Calu3 (cell line): ENCODE measurements at regions not wholly inside any gene's neighbourhood (a gene's known extent, or its start where the extent isn't known, plus 50 kb on each side); places are given as distances from the start of the nearest gene placed in this dataset.
"Not testable (repeated sequence)": the region's sequence is repeated elsewhere in the genome, so short reads cannot be mapped to it uniquely, and the experiment has no call there.

Experiments used
- BruUV-seq: library from RNA; stranded (reverse); fragments of 400-500 nt; replicated peaks from 2 replicates; lab custom pipeline; 2021; lab: Mats Ljungman, UMichigan
- CTCF ChIA-PET: fragments of 300-600 bp; sonication (Branson Sonifier 250); formaldehyde crosslinking; loops from one replicate; lab custom pipeline; 2022; ENCODE audit warnings: antibody characterized with exemption; lab: Charles Lee
- DNase-seq: peaks from one replicate; pipeline ENCODE4 v3.0.0; 2022
- H3K27ac Mint-ChIP-seq: one replicate; pipeline ENCODE4 v1.8.0; 2022; ENCODE audit warnings: mixed read lengths; ENCODE audit not compliant: unreplicated experiment
- H3K27me3 Mint-ChIP-seq: one replicate; pipeline ENCODE4 v1.8.0; 2022; ENCODE audit warnings: mixed read lengths; ENCODE audit not compliant: unreplicated experiment
- H3K36me3 Mint-ChIP-seq: one replicate; pipeline ENCODE4 v1.8.0; 2022; ENCODE audit warnings: mild to moderate bottlenecking, moderate library complexity, mixed read lengths; ENCODE audit not compliant: insufficient read depth, unreplicated experiment
- H3K4me1 Mint-ChIP-seq: one replicate; pipeline ENCODE4 v1.8.0; 2022; ENCODE audit warnings: mild to moderate bottlenecking, low read depth, mixed read lengths; ENCODE audit not compliant: unreplicated experiment
- H3K4me3 Mint-ChIP-seq: one replicate; pipeline ENCODE4 v1.8.0; 2022; ENCODE audit warnings: mild to moderate bottlenecking, low read depth, moderate library complexity, mixed read lengths; ENCODE audit not compliant: unreplicated experiment
- H3K9me3 Mint-ChIP-seq: one replicate; pipeline ENCODE4 v1.8.0; 2022; ENCODE audit warnings: low read depth, mixed read lengths; ENCODE audit not compliant: unreplicated experiment
- intact Hi-C: fragments of 100-400 bp; cut with micrococcal nuclease; formaldehyde crosslinking; loops from one replicate; pipeline ENCODE4 v1.10.0; 2022; ENCODE audit not compliant: unreplicated experiment
- TF ChIP-seq, protein P1 (sequence below): fragments of 200-600 bp; IDR thresholded peaks from one replicate; pipeline ENCODE4 v1.8.0; 2022; ENCODE audit warnings: antibody characterized with exemption; ENCODE audit not compliant: unreplicated experiment

DNA sequence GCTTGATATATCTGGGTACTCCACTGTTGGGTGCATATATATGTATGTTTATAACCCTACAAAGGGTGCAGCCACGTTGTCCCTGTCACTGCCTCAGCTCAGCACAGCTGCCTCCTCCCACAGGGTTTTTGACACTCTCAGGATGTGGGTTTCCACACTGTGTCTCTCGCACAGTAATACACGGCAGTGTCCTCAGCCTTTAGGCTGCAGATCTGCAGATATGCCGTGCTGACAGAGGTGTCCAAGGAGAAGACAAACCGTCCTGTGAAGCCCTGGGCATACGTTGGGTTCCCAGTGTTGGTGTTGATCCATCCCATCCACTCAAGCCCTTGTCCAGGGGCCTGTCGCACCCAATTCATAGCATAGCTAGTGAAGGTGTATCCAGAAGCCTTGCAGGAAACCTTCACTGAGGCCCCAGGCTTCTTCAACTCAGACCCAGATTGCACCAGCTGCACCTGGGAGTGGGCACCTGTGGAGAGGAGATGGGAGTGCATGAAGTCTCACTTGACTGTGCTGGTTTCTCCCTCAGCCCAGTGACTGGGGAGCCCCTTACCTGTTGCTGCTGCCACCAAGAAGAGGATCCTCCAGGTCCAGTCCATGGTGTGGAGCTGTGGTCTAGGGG, 498.7 kb downstream of the TMEM121 start:
- H3K4me1 Mint-ChIP-seq, result no peaks in the 10 kb centered on the region
- no peaks in the 10 kb centered on the region for H3K36me3 Mint-ChIP-seq
- DNase-seq, result no peak
- CTCF ChIA-PET, result no interaction called here
- intact Hi-C loops, result no loop called here
- H3K27ac Mint-ChIP-seq, result no peak overlapping the region
- H3K27me3 Mint-ChIP-seq, result peaks cover 68% of the 10 kb centered on the region
- H3K9me3 Mint-ChIP-seq, result peaks cover 5% of the 10 kb centered on the region
- no TSS peak for BruUV-seq
- no peak overlapping the region for H3K4me3 Mint-ChIP-seq
- TF ChIP-seq, protein P1, sequence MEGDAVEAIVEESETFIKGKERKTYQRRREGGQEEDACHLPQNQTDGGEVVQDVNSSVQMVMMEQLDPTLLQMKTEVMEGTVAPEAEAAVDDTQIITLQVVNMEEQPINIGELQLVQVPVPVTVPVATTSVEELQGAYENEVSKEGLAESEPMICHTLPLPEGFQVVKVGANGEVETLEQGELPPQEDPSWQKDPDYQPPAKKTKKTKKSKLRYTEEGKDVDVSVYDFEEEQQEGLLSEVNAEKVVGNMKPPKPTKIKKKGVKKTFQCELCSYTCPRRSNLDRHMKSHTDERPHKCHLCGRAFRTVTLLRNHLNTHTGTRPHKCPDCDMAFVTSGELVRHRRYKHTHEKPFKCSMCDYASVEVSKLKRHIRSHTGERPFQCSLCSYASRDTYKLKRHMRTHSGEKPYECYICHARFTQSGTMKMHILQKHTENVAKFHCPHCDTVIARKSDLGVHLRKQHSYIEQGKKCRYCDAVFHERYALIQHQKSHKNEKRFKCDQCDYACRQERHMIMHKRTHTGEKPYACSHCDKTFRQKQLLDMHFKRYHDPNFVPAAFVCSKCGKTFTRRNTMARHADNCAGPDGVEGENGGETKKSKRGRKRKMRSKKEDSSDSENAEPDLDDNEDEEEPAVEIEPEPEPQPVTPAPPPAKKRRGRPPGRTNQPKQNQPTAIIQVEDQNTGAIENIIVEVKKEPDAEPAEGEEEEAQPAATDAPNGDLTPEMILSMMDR, result no peak

DNA sequence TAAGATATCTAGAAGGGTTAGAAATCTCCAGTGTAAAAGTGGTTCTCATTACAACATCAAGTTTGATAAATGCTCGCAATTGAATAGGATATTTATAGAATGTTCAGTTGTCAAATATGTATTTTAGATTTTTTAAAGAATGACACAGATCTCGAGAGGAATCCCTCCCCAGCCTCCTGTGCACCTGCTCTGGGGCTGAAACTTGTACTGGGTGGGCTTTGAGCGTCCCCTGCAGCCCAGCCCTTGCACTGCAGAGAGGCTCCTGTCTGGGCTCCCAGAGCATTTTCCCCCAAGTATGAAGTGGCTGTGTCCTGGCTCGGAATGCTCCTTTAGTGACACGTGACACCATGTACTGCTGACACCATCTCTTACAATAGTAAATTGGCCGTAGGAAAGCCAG, 499.6 kb downstream of the TMEM121 start:
- no peak overlapping the region for H3K4me3 Mint-ChIP-seq
- TF ChIP-seq, protein P1, result no peak
- no TSS peak for BruUV-seq
- H3K4me1 Mint-ChIP-seq, result no peaks in the 10 kb centered on the region
- CTCF ChIA-PET, result no interaction called here
- peaks cover 70% of the 10 kb centered on the region for H3K27me3 Mint-ChIP-seq
- H3K9me3 Mint-ChIP-seq, result peaks cover 5% of the 10 kb centered on the region
- DNase-seq, result no peak
- H3K36me3 Mint-ChIP-seq, result no peaks in the 10 kb centered on the region
- no peak overlapping the region for H3K27ac Mint-ChIP-seq
- intact Hi-C loops, result no loop called here

DNA sequence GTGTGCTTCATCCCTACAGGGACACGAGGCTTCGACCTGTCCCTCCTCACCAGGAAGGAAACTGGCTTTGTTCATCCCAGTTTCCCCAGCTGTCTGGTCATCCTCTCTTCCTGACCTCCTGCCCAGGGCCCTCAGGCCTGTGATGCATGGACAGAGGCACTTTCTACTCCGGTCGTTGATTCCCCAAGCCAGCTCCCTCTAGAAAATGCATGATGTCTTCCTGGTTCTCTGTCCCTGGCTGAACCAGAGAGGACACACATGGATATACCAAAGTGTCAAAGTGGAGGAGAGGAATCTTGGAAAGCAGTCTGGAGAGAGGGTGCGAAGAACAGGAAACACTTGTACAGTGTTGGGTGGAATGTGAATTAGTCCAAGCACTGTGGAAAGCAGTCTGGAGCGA, 501.4 kb downstream of the TMEM121 start:
- H3K4me3 Mint-ChIP-seq, H3K4me1 Mint-ChIP-seq, H3K27ac Mint-ChIP-seq, H3K36me3 Mint-ChIP-seq, BruUV-seq, H3K9me3 Mint-ChIP-seq, intact Hi-C loops, CTCF ChIA-PET, DNase-seq: not testable (repeated sequence)
- peaks cover 77% of the 10 kb centered on the region for H3K27me3 Mint-ChIP-seq

GRCh38 chr14:106029959-106030358, 503.6 kb downstream of the TMEM121 start:
- DNase-seq, result no peak
- H3K4me3 Mint-ChIP-seq, result no peak overlapping the region
- CTCF ChIA-PET, result no interaction called here
- H3K27me3 Mint-ChIP-seq, result peaks cover 79% of the 10 kb centered on the region
- intact Hi-C loops, result no loop called here
- no peaks in the 10 kb centered on the region for H3K36me3 Mint-ChIP-seq
- no peaks in the 10 kb centered on the region for H3K9me3 Mint-ChIP-seq
- no peak overlapping the region for H3K27ac Mint-ChIP-seq
- TF ChIP-seq, protein P1, result no peak
- no TSS peak for BruUV-seq
- no peaks in the 10 kb centered on the region for H3K4me1 Mint-ChIP-seq

GRCh38 chr14:106037380-106037779, 511.0 kb downstream of the TMEM121 start:
- no peak for DNase-seq
- H3K4me1 Mint-ChIP-seq, result no peaks in the 10 kb centered on the region

More at GRCh38 chr14:106037380-106037779, 511.0 kb downstream of the TMEM121 start:
- H3K27ac Mint-ChIP-seq, result no peak overlapping the region
- no peak overlapping the region for H3K4me3 Mint-ChIP-seq
- H3K9me3 Mint-ChIP-seq, result no peaks in the 10 kb centered on the region
- BruUV-seq, result no TSS peak
- H3K36me3 Mint-ChIP-seq, result no peaks in the 10 kb centered on the region
- intact Hi-C loops, result no loop called here
- peaks cover 69% of the 10 kb centered on the region for H3K27me3 Mint-ChIP-seq
- TF ChIP-seq, protein P1, result no peak
- CTCF ChIA-PET, result no interaction called here
